Erythroblast (primary cell): ENCODE measurements at regions not wholly inside any gene's neighbourhood (a gene's known extent, or its start where the extent isn't known, plus 50 kb on each side); places are given as distances from the start of the nearest gene placed in this dataset.

Experiments used
- DNase-seq, 2 experiments: peaks; one replicate each; lab custom pipeline; 2025; lab: John Stamatoyannopoulos, UW
- GATA1 ChIP-seq: IDR thresholded peaks from 2 replicates; pipeline ENCODE4 v1.6.1; 2011; ENCODE audit warnings: low read depth, mild to moderate bottlenecking, control low read depth, low read length, moderate library complexity
- POLR2A ChIP-seq: IDR thresholded peaks from 2 replicates; pipeline ENCODE4 v1.6.1; 2011; ENCODE audit warnings: mild to moderate bottlenecking, low read length

DNA sequence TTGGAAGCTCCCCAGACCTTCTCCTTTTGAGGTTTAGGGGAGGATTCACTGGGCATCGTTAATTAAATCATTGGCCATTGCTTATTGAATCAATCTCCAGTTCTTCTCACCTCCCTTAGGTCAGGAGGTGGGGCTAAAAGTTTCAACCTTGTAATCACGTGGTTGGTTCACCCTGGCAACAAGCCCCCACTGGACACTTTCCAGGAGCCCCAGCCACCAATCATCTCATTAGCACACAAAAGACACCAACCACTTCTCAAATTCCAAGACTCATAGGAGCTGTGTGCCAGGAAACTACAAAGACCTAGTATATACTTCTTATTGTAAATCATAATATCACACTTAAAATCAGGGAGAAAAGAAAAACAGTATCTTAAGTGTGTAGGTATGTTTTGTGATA, 94.6 kb upstream of the PLEKHA5 start:
- DNase-seq, result no peak
- TF ChIP-seq POLR2A (no peak), GATA1 (no peak)

DNA sequence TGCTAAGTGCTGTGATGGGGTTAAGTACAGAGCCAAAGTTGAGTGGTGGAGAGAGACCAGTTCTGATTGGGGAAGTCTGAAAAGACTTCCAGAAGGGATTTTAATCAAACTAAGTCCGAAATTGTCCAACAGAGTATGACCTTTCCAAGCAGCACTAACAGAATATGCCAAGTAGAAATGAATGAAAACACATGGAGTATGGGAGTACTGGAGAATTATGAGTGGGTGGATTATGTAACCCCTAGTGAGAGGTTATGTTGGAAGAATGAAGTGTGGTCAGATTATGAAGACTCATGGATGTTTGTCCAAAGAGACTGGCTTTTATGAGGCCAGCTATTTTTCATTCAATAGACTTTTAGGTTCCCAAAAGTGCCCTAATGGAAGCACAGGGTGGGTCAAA, 94.0 kb upstream of the PLEKHA5 start:
- TF ChIP-seq GATA1 (no peak), POLR2A (no peak)
- no peak for DNase-seq

DNA sequence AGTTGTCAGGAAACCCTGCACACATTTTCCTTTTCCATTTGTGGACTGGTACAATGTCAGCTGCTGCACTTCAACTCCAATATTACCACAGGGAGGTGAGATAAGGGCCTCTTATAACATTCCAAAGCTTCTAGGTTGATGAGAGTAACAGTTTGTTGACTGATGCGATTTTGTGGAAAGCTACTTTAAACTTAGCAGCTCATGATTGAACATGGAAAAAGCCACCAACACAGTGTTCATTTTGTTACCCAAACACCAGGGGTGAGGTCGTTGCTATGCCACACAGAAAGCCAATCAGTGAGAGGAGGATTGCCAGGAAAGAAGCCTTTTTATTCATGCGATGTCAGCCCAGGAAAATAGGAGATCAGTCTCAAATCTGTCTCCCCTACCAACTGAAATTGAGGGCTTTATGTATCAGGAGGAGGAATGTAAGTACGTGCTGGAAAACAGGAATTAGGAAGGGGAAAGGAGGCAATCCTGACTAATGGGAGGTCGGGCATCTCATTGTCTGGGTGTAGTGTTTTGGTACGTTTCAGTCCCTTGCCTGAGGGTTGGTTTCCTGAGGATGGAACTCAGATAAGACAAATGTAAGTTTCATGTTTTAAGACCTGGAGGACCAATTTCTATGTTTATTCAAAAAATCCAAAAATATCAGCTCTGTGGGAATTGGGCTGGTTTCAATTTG, 92.7 kb upstream of the PLEKHA5 start:
- DNase-seq, result no peak
- no peak for TF ChIP-seq GATA1
- TF ChIP-seq POLR2A, result no peak

DNA sequence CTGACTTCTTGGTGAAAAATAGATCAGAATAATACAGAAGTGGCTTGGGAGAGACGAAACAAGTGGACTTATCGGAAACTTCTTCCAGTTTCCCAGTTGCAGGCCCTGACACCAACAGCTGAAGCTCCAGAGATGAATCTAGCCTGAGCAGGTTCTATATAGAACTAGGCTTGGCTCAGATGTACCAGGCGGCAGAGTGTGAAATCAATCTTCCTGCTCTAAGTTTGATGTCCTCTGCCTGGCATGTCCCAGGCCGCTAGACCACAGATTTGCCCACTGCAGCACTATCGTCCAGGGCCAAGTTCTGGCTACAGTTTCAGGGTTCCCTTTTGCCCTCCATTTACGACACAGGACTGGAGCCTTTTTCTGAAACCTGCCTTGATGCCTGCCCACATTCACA, 91.3 kb upstream of the PLEKHA5 start:
- no peak for TF ChIP-seq GATA1
- TF ChIP-seq POLR2A, result no peak
- no peak for DNase-seq

DNA sequence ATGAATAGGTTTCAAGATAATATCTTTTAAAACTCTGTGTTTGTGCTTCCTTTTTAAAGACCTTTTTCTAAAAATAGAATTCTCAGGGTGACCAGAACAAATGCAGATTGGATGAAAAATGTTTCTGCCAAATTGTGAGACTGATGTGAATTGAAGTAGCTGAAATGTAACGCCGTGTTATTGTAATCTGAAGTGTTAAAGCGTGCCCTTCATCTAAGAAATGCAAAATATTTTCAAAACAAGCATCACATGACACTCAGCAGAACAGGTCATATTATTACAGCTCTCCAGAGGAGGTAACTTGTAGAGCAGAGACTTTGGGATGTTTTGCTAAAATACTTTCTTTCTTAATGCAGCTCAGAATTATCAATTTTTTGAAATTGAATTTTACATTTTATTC, 90.0 kb upstream of the PLEKHA5 start:
- TF ChIP-seq POLR2A (no peak), GATA1 (no peak)
- no peak for DNase-seq

DNA sequence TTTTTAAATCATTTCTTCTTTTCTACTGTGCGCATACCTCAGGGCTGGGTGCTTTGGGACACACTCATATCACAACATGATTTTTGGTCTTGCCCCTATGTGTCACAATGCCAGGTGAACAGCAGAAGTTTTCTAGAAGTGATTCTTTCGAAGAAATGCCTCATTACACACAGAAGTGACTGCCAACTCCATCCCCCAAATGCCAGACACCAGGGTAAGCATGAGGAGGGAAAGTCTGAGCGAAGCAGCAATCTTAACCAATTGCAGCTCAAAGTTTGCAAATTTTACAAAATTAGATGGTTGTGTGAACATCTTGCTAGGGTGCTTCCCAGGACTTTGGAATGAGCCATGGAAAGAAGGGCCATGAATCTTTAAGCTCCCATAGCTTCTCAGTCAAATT, 87.3 kb upstream of the PLEKHA5 start:
- DNase-seq, result no peak
- TF ChIP-seq POLR2A, result no peak
- no peak for TF ChIP-seq GATA1

DNA sequence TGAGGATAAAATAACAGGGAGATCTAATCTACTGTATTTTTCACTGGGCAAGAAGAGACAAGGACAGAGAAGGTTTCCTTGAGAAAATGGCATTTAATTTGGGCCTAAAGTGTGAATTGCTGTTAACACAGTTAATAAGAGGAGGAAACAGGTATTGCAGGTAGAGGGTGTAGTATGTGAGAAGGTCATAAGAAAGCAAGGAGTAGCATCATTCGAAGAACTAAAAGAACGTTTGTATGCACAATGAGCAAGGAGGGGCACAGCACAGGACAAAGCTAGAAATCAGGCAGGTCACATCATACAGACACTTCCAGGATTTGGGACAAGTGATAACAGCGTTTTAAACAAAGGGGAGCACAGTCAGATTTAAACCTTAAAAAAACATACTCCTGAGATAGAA, 85.1 kb upstream of the PLEKHA5 start:
- DNase-seq, result no peak
- TF ChIP-seq POLR2A (no peak), GATA1 (no peak)

DNA sequence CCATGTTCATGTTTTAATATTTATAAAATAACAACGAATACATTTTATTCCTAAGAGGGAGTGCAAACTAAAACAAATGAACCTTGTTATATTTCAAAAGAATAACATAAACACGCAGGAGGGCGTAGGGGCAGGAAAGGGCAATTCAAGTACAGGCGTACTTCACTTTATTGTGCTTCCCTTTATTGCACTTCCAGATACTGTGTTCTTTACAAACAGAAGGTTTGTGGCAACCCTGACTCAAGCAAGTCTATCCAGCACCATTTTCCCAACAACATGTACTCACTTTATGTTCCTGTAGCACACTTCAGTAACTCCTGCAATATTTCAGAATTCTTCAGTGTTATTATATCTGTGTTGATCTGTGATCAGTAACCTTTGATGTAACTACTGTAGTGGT, 84.6 kb upstream of the PLEKHA5 start:
- TF ChIP-seq GATA1 (no peak), POLR2A (no peak)
- DNase-seq, result no peak

DNA sequence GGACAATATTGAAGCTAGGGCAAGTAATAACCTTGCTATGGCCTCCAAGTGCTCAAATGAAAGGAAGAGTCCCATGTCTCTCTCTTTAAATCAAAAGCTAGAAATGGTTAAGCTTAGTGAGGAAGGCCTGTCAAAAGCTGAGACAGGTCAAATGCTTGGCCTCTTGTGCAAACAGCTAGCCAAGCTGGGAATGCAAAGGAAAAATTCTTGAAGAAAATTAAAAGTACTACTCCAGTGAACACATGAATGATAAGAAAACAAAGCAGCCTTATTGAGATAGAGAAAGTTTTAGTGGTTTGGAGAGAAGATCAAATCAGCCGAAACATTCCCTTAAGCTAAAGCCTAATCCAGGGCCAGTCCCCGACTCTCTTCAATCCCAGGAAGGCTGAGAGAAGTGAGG, 84.1 kb upstream of the PLEKHA5 start:
- DNase-seq, result no peak
- no peak for TF ChIP-seq GATA1

DNA sequence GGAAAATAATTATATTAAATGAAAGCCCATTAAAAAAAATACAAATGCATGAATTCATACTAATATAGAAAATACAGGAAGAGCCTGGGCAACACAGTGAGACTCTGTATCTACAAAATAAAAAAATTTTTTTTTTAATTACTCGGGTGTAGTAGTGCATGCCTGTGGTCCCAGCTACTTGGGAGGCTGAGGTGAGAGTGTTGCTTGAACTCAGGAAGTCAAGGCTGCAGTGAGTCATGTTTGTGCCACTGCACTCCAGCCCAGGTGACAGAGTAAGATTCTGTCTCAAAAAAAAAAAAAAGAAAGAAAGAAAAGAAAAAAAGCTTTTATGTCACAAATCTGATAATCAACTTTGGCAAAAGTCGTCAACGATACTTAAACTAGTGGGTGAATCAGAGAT, 80.6 kb upstream of the PLEKHA5 start:
- TF ChIP-seq GATA1, result no peak
- DNase-seq, result no peak

DNA sequence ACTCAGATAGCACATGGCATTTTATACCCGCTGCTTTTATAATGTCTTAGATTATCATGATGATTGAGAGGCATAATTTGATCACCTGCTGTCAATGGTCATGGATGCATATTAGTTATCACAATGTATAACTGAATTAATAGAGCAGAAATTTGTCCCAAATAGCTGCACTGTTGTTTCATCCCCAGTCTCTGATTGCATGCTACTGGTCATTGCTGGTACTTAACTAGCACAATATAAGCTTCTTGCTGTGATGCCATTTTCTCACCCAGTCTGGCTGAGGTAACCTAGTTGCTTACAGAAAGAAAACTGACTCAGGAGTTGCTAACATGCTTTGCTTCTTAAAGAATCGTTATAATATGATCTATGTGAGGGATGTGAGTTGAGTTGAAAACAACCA, 76.8 kb upstream of the PLEKHA5 start:
- DNase-seq, result no peak
- TF ChIP-seq POLR2A (no peak), GATA1 (no peak)

DNA sequence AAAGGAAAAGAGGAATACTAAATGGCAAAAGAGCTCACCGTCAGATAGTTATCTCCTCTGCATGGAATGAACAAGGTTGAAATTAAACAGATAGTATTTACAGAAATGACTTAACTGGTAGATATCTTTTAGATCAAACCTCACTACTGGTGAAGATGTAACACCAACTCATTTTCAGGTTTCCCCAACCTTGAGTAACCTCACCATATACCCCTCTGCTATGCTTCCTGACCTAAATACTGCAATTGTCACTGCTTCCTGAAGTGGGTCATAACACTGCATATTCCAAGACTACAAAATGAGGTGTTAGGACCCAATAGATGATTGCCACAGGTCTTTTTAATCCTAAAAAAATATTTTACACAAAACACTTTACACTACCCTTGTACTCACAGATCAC, 76.3 kb upstream of the PLEKHA5 start:
- no peak for DNase-seq
- TF ChIP-seq POLR2A (no peak), GATA1 (no peak)

DNA sequence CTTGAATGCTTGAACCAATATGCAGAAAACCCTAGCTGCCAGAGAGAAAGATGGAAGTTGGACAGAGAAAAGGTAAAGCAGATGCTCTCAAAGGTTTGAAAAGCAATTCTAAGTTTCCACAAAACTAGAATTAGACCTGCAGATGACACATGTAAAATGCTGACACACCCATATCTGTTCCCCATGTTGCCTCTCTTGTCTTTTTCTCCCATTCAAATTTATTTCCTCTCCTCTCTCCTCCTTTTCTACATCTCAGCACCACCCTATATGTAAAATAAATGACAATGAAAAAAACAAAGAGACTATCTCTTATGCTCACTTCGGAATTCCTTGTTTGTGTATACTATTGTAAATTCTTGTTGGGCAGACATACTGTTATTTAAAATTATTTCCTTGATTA, 75.5 kb upstream of the PLEKHA5 start:
- DNase-seq, result no peak
- no peak for TF ChIP-seq GATA1
- no peak for TF ChIP-seq POLR2A

DNA sequence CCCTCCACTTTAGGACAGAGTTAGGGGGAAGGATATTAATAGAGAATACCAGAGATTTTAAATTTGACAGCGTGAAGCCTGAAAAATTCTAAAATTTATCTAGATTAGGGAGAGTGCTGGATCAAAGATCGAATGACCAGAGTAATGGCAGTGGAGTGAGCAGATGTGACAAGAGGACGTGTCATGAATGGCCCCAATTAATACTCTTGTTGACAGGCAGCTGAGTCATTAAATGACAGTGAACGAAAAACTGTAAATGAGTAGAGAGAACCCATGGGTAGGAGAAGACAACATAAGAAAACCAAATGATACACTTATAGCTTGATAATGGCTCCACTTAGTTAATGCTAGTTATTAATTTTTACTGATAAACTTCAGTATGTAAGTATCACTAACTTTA, 73.9 kb upstream of the PLEKHA5 start:
- TF ChIP-seq GATA1, result no peak
- TF ChIP-seq POLR2A, result no peak
- DNase-seq, result no peak

DNA sequence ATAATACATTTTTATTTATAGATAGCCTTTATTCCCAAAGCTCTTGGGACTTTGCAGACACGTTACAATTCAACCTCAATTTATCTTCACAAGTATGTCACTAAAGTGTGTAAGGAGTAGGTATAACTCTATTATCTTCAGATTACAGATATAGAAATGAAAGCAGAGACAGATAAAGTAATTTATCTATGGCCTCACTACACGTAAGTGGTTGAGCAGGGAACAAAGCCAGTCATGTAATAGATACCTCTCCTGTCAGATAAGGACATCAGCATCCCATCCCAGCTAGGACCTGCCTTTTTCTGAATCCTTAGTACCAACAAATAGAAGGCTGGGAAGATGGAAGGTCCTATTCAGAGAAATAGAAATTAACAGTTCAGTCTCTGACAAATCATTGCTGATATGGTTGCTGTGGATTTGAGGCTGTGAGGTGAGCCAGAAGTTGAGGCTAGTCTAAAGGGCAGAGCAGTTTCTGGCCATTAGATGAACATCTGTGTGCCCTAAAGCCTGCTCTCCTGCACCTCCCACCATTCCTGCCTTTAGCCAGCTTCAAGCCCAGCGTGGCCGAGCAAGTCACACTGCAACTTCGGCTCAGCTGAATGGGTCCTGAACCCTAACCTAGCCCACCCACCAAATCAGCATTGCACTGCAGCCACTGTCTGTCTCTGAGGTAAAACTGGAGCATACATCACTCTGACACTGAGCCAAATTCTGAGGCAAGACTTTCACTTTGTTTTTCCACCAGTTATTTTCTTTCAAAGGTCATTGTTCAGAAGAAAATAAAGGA, 71.1 kb upstream of the PLEKHA5 start:
- TF ChIP-seq GATA1 (no peak), POLR2A (no peak)

More for the DNA sequence above, 71.1 kb upstream of the PLEKHA5 start:
- no peak for DNase-seq
